ENCODE measurements at regions not wholly inside any gene's neighbourhood (a gene's known extent, or its start where the extent isn't known, plus 50 kb on each side); places are given as distances from the start of the nearest gene placed in this dataset.

- no peak for DNase-seq
These were observed 194.9 kb upstream of the BTG1 start for GRCh38 chr12:92340441-92341064.

- no peak for DNase-seq
These were observed 194.4 kb upstream of the BTG1 start for GRCh38 chr12:92340003-92340402.

DNA sequence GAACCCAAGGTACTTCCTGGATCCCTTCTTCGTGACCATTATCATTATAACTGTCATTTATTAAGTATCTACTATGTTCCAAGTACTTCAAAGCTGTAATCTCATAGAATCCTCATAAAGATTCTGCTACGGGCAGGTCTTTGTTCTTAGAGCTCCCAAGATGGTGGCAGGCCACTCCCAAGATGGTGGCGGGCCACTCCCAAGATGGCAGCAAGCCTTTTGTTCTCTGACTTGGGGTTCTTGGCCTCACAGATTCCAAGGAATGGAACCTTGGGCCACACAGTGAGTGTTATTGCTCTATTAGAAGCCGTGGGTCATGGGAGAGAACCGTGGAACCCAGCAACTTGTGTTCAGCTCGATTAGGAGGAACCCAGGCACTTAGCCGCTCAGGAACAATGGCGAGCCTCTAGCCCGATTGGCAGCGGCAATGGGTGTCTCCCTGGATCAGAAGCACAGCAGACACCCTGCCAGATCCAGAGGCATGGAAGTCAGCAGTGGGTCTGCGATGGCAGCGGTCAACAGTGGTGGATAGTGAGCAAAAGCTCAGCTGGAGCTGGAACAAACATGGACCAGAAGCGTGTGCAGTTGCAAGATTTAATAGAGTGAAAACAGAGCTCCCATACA, 193.7 kb upstream of the BTG1 start:
- DNase-seq, result no peak

GRCh38 chr12:92338671-92339070, 193.0 kb upstream of the BTG1 start:
- DNase-seq, result no peak

DNA sequence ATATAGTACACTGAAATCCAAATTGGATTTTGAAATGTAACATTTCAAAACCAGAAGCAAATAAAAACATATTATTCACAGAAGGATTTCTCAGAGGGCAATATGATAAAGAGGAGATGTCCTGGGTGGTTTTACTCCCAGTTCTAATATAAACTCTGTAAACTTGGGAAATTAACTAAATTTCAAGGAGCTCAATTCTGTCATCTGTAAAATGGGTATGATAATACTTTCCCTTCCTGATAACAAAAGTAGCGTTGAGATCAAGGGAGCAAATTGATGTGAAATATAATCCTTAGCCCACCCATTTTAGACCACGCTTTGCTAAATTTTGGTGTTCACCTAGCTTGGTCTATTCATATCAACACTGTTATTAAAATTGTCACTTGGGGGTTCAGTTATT, 192.5 kb upstream of the BTG1 start:
- no peak for DNase-seq

GRCh38 chr12:92337128-92337527, 191.5 kb upstream of the BTG1 start:
- no peak for DNase-seq

- DNase-seq, result no peak
These were observed 191.0 kb upstream of the BTG1 start for GRCh38 chr12:92336641-92337040.

- DNase-seq, result no peak
These were observed 190.2 kb upstream of the BTG1 start for GRCh38 chr12:92335831-92336230.

GRCh38 chr12:92334552-92334951, 188.9 kb upstream of the BTG1 start:
- DNase-seq, result no peak

DNA sequence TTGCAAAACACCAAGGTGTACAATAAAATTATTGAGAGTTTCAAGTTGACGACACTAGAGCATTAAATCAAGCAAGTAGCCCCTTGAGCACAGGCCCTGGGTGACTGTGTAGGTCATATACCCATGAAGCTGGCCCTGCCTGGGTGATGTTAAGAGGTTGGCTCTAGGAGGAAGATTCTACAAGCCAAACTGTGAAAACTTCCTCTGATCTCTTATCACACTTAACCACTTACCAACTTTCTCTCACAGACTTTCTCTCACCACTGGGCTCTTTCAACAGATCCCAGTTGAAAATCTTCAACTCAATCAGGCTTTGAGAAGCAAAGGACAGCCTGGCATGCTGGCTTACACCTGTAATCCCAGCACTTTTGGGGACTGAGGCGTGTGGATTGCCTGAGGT, 186.9 kb upstream of the BTG1 start:
- DNase-seq, result no peak

DNA sequence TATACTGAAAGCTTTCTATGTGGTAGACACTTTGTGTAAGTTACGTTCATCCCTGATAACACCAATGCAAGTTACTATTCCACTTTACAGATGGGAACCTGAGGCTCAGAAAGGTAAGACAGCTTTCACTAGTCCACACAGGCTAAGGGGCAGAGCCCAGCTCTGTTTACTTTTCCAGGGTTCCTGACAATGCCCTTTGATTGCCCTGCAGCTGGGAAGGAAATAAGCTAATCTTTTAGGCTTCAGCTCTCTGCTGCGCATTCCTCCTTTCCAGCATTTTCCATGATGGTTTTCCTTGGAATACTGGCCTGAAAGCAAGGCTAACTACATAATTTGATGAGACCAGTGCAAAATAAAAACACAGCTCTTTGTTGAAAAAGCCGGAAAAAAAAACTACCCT, 185.7 kb upstream of the BTG1 start:
- DNase-seq, result no peak

GRCh38 chr12:92330654-92331053, 185.0 kb upstream of the BTG1 start:
- DNase-seq, result no peak

GRCh38 chr12:92326877-92327276, 181.2 kb upstream of the BTG1 start:
- DNase-seq, result no peak

GRCh38 chr12:92324849-92325500, 179.3 kb upstream of the BTG1 start:
- no peak for DNase-seq

GRCh38 chr12:92312463-92312964, 166.9 kb upstream of the BTG1 start:
- DNase-seq, result no peak

- no peak for DNase-seq
These were observed 158.9 kb upstream of the BTG1 start for GRCh38 chr12:92304371-92305055.

GRCh38 chr12:92302041-92302829, 156.6 kb upstream of the BTG1 start:
- no peak for DNase-seq

GRCh38 chr12:92301356-92301755, 155.7 kb upstream of the BTG1 start:
- DNase-seq, result no peak

DNA sequence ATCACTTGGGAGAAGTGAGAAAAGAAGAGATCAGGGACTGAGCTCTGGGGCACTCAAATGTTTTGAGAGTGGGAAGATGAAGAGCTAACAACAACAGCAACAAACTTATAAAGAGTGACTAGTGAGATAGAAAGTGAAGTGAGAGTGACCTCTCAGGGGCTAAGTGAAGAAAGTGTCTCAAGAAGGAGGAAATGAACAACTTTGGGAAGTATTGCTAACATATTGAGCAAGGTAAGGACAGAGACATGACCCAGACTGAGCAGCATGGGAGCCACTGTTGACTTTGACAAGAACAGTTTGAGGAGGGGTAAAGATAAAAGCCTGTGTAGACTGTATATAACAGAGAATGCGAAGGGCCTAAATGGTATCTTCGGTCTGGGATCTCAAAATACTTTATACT, 155.1 kb upstream of the BTG1 start:
- no peak for DNase-seq

GRCh38 chr12:92299744-92300143, 154.1 kb upstream of the BTG1 start:
- DNase-seq, result no peak

DNA sequence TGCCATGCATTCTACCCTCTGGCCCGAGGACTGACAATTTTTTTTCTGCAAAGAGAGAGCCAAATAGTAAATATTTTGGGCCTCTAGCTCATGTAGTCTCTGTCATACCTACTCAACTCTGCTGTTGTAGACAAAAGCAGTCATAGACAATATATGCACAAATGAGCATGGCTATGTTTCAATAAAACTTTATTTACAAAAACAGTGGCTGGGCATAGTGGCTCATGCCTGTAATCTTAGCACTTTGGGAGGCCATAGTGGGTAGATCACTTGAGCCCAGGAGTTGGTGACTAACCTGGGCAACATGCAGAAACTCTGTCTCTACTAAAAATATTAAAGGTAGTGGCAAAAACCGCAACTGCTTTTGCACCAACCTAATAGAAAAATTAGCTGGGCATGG, 153.7 kb upstream of the BTG1 start:
- no peak for DNase-seq

DNA sequence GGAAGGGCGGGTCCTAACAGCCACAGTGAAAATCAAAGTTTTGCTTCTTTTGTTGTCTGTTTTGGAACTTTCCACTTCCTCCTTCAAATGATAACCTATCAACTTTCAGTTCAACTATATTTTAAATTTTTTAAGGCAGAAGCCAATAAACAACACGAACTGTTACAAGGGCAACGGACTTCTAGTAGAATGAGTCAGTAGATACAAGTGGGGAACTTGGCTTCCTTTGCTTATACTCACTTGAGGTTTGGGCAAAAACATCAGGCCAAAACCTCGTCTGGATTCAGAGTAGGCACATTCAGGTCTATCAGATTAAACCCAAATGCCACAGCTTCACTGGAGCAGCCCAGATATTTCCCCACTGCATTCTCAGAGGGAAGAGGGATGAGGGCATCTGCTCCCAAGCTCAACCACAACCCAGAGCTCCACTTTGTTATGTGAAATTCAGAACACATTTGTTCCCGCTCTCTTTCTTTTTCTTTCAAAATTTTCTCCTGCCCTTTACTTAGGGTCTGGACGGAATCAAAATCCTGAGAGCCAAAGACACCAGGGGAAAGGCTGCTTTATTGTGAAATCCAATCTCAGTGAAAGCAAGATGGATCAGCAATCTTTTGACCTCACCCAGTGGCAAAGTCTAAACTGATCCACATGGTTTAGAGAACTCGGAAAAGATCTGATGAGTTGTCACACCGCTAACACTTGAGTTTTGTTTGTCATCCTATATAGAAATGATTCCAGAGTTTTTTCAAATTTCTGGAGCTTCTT, 152.5 kb upstream of the BTG1 start:
- no peak for DNase-seq
